ENCODE measurements at regions not wholly inside any gene's neighbourhood (a gene's known extent, or its start where the extent isn't known, plus 50 kb on each side); places are given as distances from the start of the nearest gene placed in this dataset.

DNA sequence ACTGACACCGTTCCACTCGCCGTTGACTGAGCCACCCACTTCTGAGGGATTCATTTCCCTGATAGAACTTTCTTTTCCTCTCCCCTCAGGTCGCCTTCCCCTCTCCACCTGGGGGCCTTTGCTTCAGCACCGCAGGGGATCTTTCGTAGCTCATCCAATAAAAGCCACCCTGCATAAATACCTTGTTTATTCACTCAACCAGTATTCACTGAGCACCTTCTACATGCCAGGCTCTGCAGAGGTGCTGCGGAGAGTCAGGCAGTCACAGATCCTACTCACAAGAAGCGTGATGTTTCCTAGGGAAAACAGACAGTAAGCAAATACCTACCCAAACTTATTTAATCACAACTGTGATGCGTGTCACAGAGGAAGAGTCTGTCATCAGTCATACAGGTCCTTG lies 127.7 kb downstream of the TEX36 start:
- H3K4me3 ChIP-seq (ENCODE audit: low read length): no peak overlapping the region
- TF ChIP-seq, protein P1, sequence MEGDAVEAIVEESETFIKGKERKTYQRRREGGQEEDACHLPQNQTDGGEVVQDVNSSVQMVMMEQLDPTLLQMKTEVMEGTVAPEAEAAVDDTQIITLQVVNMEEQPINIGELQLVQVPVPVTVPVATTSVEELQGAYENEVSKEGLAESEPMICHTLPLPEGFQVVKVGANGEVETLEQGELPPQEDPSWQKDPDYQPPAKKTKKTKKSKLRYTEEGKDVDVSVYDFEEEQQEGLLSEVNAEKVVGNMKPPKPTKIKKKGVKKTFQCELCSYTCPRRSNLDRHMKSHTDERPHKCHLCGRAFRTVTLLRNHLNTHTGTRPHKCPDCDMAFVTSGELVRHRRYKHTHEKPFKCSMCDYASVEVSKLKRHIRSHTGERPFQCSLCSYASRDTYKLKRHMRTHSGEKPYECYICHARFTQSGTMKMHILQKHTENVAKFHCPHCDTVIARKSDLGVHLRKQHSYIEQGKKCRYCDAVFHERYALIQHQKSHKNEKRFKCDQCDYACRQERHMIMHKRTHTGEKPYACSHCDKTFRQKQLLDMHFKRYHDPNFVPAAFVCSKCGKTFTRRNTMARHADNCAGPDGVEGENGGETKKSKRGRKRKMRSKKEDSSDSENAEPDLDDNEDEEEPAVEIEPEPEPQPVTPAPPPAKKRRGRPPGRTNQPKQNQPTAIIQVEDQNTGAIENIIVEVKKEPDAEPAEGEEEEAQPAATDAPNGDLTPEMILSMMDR (conservative IDR thresholded peaks at IDR 0.05; ENCODE audit: low read depth, low read length): no peak
- no peak for DNase-seq (ENCODE audit: low read depth)

DNA sequence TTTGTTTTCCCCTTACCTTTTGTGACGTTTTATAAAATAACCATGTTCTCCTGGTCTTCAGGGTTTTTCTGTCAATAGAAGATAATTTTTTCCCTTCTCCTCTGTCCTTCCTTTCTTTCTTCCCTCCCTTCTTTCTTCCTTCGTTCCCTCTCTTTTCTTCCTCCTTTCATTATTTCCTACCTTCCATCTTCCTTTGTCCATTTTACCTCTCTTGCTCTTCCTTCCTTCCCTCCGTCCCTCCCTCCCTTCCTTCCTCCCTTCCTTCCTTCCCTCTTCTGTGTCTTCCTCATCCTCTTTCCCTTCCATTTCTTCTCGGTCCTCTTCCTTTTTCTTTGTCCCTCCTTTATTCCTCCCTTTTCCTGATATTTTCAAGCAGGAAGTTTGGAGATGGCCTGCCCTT lies 128.2 kb downstream of the TEX36 start:
- no peak for DNase-seq (ENCODE audit: low read depth)
- TF ChIP-seq, protein P1 (conservative IDR thresholded peaks at IDR 0.05; ENCODE audit: low read depth, low read length): no peak

DNA sequence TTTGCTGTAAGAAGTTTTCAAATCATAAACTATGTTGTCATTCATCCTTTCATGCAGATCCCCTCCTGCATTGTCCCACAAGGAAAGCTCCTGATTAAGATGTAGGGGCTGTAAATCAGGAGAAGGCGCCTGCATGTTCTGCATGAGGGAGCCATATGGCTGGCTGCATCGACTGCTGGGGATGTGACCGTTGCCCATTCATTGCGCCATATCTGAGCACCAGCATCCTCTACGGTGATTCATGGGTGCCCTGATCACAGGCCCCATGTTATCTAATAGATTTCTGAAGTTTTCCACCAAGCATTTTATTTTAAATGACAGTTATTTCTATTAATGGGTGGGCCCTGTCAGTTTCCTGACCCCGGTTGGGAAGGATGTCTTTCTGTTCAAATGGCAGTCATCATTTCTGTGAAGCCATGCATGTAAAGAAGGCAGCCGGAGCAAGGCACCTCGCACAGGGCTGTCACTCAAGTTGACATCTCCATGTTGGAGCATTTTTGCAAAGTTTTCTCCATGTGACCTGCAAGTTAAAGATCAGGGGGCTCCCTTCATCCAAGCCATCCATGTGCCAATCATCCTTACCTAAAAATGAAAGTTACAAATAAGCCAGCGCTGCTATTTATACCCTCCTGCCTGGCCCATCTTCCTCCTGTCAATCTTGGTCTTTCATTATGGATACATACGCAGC lies 128.8 kb downstream of the TEX36 start:
- TF ChIP-seq, protein P1 (conservative IDR thresholded peaks at IDR 0.05; ENCODE audit: low read depth, low read length): no peak
- no peak for DNase-seq (ENCODE audit: low read depth)
- no peak overlapping the region for H3K4me3 ChIP-seq (ENCODE audit: low read length)

More for the DNA sequence above, 128.2 kb downstream of the TEX36 start:
- H3K4me3 ChIP-seq (ENCODE audit: low read length): no peak overlapping the region

DNA sequence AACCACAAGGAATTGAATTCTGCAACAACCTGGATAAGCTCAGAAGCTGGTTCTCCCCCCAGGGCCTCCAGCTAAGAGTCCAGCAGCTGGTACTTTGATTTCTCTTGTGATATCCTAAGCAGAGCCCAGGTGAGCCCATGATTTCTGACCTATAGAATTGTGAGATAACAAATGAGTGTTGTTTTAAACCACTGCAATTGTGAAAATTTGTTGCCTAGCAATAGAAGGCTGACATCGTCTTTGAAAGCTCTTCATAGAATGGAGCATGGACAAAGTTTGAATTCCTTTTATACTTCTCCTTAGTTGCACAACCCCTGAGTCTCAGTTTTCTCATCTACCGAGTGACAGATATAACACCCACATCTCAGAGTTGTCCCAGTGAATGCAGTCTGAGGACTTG lies 129.9 kb downstream of the TEX36 start:
- TF ChIP-seq, protein P1 (conservative IDR thresholded peaks at IDR 0.05; ENCODE audit: low read depth, low read length): no peak

DNA sequence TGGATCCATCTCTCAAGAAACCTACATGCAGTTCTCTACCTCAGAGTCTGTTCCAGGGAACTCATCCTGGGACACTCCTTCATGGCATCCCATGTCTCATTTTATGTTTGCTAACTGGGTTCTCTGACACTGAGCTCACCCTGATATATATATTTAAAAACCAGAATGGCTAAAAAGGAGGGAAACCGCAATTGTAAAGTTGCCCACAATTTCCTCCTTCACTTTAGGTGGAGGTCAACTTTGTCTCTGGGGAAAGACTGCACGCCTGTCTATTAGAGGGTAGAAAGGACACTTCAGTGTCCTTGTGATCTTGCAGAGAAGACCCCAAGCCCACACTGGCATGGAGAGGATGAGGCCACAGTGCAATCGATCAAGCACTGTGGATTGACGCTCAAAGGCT lies 131.7 kb downstream of the TEX36 start:
- no peak for DNase-seq (ENCODE audit: low read depth)
- TF ChIP-seq, protein P1 (conservative IDR thresholded peaks at IDR 0.05; ENCODE audit: low read depth, low read length): no peak
- H3K4me3 ChIP-seq (ENCODE audit: low read length): no peak overlapping the region

More for the DNA sequence above, 129.9 kb downstream of the TEX36 start:
- no peak overlapping the region for H3K4me3 ChIP-seq (ENCODE audit: low read length)
- DNase-seq (ENCODE audit: low read depth): no peak

DNA sequence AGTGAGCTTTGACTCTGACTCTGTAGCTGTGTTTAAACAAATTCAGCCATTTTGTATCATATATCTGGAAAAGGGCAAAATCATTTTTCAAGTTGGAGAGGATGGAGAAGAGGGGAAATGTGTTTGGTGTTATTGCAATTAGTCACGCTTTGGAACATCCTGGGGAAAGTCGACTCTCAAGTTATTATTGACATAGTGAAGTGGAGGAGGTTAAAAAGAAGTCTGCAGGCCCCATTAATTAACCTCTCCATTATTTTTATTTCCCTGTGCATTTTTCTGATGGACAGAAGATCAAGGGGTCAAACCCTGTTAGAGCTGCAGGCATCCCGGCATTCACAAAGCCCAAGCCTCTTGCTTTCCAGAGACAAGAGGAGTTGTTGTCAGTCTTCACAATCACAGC lies 132.6 kb downstream of the TEX36 start:
- H3K4me3 ChIP-seq (ENCODE audit: low read length): no peak overlapping the region
- DNase-seq (ENCODE audit: low read depth): no peak
- TF ChIP-seq, protein P1 (conservative IDR thresholded peaks at IDR 0.05; ENCODE audit: low read depth, low read length): no peak

DNA sequence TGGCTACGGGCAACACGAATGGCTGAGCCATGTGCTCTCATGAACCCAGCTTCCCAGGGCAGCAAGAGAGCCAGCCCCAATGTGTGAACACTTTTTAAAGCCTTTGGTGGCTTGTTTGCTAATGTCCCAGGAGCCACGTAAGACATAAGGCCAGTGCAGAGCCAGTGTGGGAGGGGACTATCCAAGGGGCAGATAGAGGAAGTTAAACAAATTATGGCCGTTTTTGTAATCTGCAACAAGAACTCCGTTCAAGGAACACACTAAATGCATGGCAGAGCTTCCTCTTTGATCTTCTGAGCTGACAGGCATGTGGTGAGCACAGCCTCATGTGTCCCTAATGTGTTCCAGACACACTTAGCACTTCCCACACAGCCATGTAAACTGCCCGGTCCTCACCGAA lies 133.3 kb downstream of the TEX36 start:
- no peak for DNase-seq (ENCODE audit: low read depth)
- TF ChIP-seq, protein P1 (conservative IDR thresholded peaks at IDR 0.05; ENCODE audit: low read depth, low read length): no peak
- no peak overlapping the region for H3K4me3 ChIP-seq (ENCODE audit: low read length)
